ENCODE measurements at regions not wholly inside any gene's neighbourhood (a gene's known extent, or its start where the extent isn't known, plus 50 kb on each side); places are given as distances from the start of the nearest gene placed in this dataset.

GRCh38 chr10:10193848-10194247 lies 823.8 kb upstream of the CELF2 start:
- no peak overlapping the region for H3K4me3 ChIP-seq (replicated peaks; ENCODE audit: low read depth, low read length)
- TF ChIP-seq, protein P1, sequence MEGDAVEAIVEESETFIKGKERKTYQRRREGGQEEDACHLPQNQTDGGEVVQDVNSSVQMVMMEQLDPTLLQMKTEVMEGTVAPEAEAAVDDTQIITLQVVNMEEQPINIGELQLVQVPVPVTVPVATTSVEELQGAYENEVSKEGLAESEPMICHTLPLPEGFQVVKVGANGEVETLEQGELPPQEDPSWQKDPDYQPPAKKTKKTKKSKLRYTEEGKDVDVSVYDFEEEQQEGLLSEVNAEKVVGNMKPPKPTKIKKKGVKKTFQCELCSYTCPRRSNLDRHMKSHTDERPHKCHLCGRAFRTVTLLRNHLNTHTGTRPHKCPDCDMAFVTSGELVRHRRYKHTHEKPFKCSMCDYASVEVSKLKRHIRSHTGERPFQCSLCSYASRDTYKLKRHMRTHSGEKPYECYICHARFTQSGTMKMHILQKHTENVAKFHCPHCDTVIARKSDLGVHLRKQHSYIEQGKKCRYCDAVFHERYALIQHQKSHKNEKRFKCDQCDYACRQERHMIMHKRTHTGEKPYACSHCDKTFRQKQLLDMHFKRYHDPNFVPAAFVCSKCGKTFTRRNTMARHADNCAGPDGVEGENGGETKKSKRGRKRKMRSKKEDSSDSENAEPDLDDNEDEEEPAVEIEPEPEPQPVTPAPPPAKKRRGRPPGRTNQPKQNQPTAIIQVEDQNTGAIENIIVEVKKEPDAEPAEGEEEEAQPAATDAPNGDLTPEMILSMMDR (IDR thresholded peaks at IDR 0.05; ENCODE audit: low read depth, low read length, missing control alignments) = no peak
- no peak for DNase-seq (ENCODE audit: extremely low read depth, low read depth)

DNA sequence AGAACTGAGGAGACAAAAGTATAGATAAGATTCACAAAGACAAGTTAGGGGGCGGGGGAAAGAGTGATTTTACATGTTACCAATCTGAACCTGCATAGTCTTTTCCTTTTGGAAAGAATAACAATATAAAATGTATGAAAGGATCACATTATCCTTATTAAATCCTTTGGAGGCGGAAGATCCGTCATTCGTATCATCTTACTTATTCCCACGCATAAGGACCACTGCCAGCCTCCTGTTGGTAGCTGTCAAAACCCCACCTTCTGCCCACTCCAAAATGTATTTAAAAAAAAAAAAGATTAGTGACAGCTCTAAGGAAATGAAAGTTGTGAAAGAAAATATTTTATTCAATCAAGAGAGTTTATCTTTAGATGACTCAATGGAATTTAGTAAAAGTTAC lies 821.0 kb upstream of the CELF2 start:
- no peak overlapping the region for H3K4me3 ChIP-seq (replicated peaks; ENCODE audit: low read depth, low read length)
- TF ChIP-seq, protein P1 (IDR thresholded peaks at IDR 0.05; ENCODE audit: low read depth, low read length, missing control alignments) = no peak
- no peak for DNase-seq (ENCODE audit: extremely low read depth, low read depth)

GRCh38 chr10:10197423-10197822 lies 820.2 kb upstream of the CELF2 start:
- no peak for DNase-seq (ENCODE audit: extremely low read depth, low read depth)
- TF ChIP-seq, protein P1 (IDR thresholded peaks at IDR 0.05; ENCODE audit: low read depth, low read length, missing control alignments) = no peak
- no peak overlapping the region for H3K4me3 ChIP-seq (replicated peaks; ENCODE audit: low read depth, low read length)

- H3K4me3 ChIP-seq (replicated peaks; ENCODE audit: low read depth, low read length) = no peak overlapping the region
- DNase-seq (ENCODE audit: extremely low read depth, low read depth) = no peak
- TF ChIP-seq, protein P1 (IDR thresholded peaks at IDR 0.05; ENCODE audit: low read depth, low read length, missing control alignments) = no peak
Measured at GRCh38 chr10:10198363-10198762, 819.3 kb upstream of the CELF2 start.

GRCh38 chr10:10204415-10204814 lies 813.3 kb upstream of the CELF2 start:
- H3K4me3 ChIP-seq (replicated peaks; ENCODE audit: low read depth, low read length) = no peak overlapping the region
- TF ChIP-seq, protein P1 (IDR thresholded peaks at IDR 0.05; ENCODE audit: low read depth, low read length, missing control alignments) = no peak
- no peak for DNase-seq (ENCODE audit: extremely low read depth, low read depth)

DNA sequence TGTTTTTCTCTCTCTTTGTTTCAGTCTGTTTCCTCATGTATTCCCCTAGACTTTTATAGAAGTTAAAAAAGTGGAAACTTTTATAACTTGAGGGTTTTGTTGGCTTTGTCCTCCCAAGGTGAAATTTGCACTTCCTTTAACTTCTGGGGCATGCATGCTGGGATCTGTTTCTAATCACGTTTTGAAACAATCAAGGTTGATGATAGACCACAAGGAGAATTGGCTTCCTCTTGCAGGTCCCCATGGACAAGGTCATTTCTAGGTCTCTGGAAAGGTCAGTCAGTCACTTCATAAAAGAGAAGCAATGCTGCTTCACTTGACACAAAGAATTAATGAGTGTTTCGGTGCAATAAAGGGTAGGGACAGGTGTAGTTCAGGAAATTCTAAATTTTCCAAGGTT lies 811.8 kb upstream of the CELF2 start:
- DNase-seq (ENCODE audit: extremely low read depth, low read depth) = no peak
- no peak overlapping the region for H3K4me3 ChIP-seq (replicated peaks; ENCODE audit: low read depth, low read length)
- TF ChIP-seq, protein P1 (IDR thresholded peaks at IDR 0.05; ENCODE audit: low read depth, low read length, missing control alignments) = no peak

DNA sequence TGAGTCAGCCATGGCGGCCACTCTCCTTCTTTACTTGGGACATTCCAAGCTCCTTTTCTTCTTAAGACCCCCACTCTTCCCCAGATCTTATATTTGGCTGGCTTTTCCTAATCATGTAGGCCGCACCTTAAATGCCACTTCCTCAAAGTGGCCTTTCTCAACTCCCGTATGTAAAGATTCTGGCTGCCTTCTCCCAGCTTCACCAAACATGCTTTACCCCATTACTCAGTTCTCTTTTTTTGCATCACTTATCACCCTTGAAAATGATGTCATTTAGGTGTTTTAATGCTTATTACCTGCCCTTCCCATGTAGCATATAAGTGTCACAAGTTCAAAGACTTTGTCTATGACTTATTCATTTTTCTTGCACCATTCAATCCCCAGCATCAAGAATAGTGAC lies 810.1 kb upstream of the CELF2 start:
- TF ChIP-seq, protein P1 (IDR thresholded peaks at IDR 0.05; ENCODE audit: low read depth, low read length, missing control alignments) = no peak
- no peak overlapping the region for H3K4me3 ChIP-seq (replicated peaks; ENCODE audit: low read depth, low read length)
- no peak for DNase-seq (ENCODE audit: extremely low read depth, low read depth)
